HEK293T (cell line): ENCODE measurements at regions not wholly inside any gene's neighbourhood (a gene's known extent, or its start where the extent isn't known, plus 50 kb on each side); places are given as distances from the start of the nearest gene placed in this dataset.

Experiments
- ARNT ChIP-seq: fragments of 450-650 bp; IDR thresholded peaks from 2 replicates; pipeline ENCODE4 v1.6.1; 2017; ENCODE audit warnings: mild to moderate bottlenecking
- BHLHE40 ChIP-seq: fragments of 450-650 bp; IDR thresholded peaks from 2 replicates; pipeline ENCODE4 v1.6.1; 2016; ENCODE audit warnings: mild to moderate bottlenecking, moderate library complexity, borderline replicate concordance
- CTBP1 ChIP-seq: fragments of 450-650 bp; IDR thresholded peaks from 2 replicates; pipeline ENCODE4 v1.6.1; 2016; ENCODE audit warnings: borderline replicate concordance
- ELF4 ChIP-seq: fragments of 450-650 bp; IDR thresholded peaks from 2 replicates; pipeline ENCODE4 v1.6.1; 2017; ENCODE audit warnings: antibody characterized with exemption
- FOXM1 ChIP-seq: fragments of 450-650 bp; IDR thresholded peaks from 2 replicates; pipeline ENCODE4 v1.6.1; 2017; ENCODE audit warnings: mild to moderate bottlenecking, borderline replicate concordance
- HDGF ChIP-seq: fragments of 450-650 bp; IDR thresholded peaks from 2 replicates; pipeline ENCODE4 v1.6.1; 2017; ENCODE audit warnings: antibody characterized with exemption, borderline replicate concordance
- SP1 ChIP-seq: fragments of 450-650 bp; IDR thresholded peaks from 2 replicates; pipeline ENCODE4 v1.6.1; 2017
- TF ChIP-seq, protein P1 (sequence below): fragments of 450-650 bp; IDR thresholded peaks from 2 replicates; pipeline ENCODE4 v1.6.1; 2016

DNA sequence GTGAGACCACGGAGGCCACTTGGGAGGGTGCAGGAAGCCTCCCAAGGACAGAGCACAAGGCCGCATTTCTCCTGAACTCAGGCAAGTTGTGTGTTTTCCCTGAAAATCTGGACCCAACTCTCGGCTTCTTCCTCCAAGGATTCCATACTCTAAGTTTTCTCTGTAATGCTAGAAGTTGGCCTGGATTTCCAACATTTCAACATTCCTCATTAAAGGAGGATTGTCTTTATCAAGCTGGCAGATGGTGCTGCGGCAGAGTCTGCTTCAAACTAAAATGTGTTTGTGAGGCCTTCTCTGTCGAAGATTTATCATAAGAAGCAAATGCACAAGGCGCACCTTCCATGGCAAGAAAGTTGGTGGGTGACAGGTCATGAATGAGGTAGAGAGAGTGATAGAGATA lies 94.4 kb upstream of the SATB2 start:
- TF ChIP-seq SP1: no peak
- TF ChIP-seq, protein P1, sequence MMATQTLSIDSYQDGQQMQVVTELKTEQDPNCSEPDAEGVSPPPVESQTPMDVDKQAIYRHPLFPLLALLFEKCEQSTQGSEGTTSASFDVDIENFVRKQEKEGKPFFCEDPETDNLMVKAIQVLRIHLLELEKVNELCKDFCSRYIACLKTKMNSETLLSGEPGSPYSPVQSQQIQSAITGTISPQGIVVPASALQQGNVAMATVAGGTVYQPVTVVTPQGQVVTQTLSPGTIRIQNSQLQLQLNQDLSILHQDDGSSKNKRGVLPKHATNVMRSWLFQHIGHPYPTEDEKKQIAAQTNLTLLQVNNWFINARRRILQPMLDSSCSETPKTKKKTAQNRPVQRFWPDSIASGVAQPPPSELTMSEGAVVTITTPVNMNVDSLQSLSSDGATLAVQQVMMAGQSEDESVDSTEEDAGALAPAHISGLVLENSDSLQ: no peak
- no peak for TF ChIP-seq HDGF
- TF ChIP-seq CTBP1: no peak
- no peak for TF ChIP-seq ARNT
- TF ChIP-seq ELF4: no peak
- TF ChIP-seq BHLHE40: no peak
- no peak for TF ChIP-seq FOXM1
